SK-N-SH (cell line): ENCODE measurements at regions not wholly inside any gene's neighbourhood (a gene's known extent, or its start where the extent isn't known, plus 50 kb on each side); places are given as distances from the start of the nearest gene placed in this dataset.
"Not testable (repeated sequence)": the region's sequence is repeated elsewhere in the genome, so short reads cannot be mapped to it uniquely, and the experiment has no call there.

Experiments
- EP300 ChIP-seq, 2 experiments: IDR thresholded peaks; 2 replicates each; pipeline versions ENCODE4 v1.4.0 to v1.6.1; 2012; ENCODE audit warnings: borderline replicate concordance in 1 of 2, low read depth in 1 of 2, low read length in 1 of 2
- GABPA ChIP-seq: IDR thresholded peaks from 2 replicates; pipeline ENCODE4 v1.4.0; 2012; ENCODE audit warnings: low read depth, mild to moderate bottlenecking
- GATA2 ChIP-seq: sonication (generic); formaldehyde crosslinking; IDR thresholded peaks from 2 replicates; pipeline ENCODE4 v1.5.0; 2020; ENCODE audit warnings: mild to moderate bottlenecking, missing genetic modification reagents
- JUND ChIP-seq: IDR thresholded peaks from 2 replicates; pipeline ENCODE4 v1.4.0; 2012
- POLR2AphosphoS5 ChIP-seq: IDR thresholded peaks from 2 replicates; pipeline ENCODE4 v1.6.1; 2012; ENCODE audit warnings: low read depth, low read length
- RAD21 ChIP-seq: IDR thresholded peaks from 2 replicates; pipeline ENCODE4 v1.6.1; 2012; ENCODE audit warnings: mild to moderate bottlenecking, low read length
- RCOR1 ChIP-seq: fragments of 150-350 bp; IDR thresholded peaks from 2 replicates; pipeline ENCODE4 v1.6.1; 2017; ENCODE audit warnings: antibody characterized with exemption, low read length
- RFX5 ChIP-seq: IDR thresholded peaks from 2 replicates; pipeline ENCODE4 v1.6.1; 2012; ENCODE audit warnings: mild to moderate bottlenecking, improper control_type of control experiment, low read length
- SMC3 ChIP-seq: IDR thresholded peaks from 2 replicates; pipeline ENCODE4 v1.6.1; 2012; ENCODE audit warnings: low read depth, low read length, improper control_type of control experiment
- TF ChIP-seq, protein P1 (sequence below): fragments of 200-600 bp; sonication (generic); IDR thresholded peaks from 2 replicates; pipeline ENCODE4 v1.6.1; 2017; ENCODE audit warnings: antibody characterized with exemption, mild to moderate bottlenecking, moderate library complexity
- TF ChIP-seq, protein P2 (sequence below): IDR thresholded peaks from 2 replicates; pipeline ENCODE4 v1.6.1; 2012; ENCODE audit warnings: mild to moderate bottlenecking, low read depth, low read length, moderate library complexity

DNA sequence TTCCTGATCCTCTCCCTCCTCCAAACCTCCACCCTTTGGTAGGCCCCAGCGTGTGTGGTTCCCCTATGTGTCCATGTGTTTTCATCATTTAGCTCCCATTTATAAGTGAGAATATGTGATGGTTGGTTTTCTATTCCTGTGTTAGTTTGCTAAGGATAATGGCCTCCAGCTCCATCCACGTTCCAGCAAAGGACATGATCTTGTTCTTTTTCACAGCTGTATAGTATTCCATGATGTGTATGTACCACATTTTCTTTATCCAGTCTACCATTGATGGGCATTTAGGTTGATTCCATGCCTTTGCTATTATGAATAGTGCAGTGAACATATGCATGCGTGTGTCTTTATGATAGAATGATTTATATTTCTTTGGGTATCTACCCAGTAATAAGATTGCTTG is 420.7 kb downstream of the MIAT start:
- TF ChIP-seq JUND; GATA2 (CRISPR knock-in tag); RAD21; GABPA; RFX5; POLR2AphosphoS5; SMC3; RCOR1; EP300 (IDR thresholded peaks at IDR 0.05; ENCODE audit: borderline replicate concordance in 1 of 2, low read depth in 1 of 2, low read length in 1 of 2): not testable (repeated sequence)
- TF ChIP-seq, protein P1, sequence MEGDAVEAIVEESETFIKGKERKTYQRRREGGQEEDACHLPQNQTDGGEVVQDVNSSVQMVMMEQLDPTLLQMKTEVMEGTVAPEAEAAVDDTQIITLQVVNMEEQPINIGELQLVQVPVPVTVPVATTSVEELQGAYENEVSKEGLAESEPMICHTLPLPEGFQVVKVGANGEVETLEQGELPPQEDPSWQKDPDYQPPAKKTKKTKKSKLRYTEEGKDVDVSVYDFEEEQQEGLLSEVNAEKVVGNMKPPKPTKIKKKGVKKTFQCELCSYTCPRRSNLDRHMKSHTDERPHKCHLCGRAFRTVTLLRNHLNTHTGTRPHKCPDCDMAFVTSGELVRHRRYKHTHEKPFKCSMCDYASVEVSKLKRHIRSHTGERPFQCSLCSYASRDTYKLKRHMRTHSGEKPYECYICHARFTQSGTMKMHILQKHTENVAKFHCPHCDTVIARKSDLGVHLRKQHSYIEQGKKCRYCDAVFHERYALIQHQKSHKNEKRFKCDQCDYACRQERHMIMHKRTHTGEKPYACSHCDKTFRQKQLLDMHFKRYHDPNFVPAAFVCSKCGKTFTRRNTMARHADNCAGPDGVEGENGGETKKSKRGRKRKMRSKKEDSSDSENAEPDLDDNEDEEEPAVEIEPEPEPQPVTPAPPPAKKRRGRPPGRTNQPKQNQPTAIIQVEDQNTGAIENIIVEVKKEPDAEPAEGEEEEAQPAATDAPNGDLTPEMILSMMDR: not testable (repeated sequence)
- TF ChIP-seq, protein P2, sequence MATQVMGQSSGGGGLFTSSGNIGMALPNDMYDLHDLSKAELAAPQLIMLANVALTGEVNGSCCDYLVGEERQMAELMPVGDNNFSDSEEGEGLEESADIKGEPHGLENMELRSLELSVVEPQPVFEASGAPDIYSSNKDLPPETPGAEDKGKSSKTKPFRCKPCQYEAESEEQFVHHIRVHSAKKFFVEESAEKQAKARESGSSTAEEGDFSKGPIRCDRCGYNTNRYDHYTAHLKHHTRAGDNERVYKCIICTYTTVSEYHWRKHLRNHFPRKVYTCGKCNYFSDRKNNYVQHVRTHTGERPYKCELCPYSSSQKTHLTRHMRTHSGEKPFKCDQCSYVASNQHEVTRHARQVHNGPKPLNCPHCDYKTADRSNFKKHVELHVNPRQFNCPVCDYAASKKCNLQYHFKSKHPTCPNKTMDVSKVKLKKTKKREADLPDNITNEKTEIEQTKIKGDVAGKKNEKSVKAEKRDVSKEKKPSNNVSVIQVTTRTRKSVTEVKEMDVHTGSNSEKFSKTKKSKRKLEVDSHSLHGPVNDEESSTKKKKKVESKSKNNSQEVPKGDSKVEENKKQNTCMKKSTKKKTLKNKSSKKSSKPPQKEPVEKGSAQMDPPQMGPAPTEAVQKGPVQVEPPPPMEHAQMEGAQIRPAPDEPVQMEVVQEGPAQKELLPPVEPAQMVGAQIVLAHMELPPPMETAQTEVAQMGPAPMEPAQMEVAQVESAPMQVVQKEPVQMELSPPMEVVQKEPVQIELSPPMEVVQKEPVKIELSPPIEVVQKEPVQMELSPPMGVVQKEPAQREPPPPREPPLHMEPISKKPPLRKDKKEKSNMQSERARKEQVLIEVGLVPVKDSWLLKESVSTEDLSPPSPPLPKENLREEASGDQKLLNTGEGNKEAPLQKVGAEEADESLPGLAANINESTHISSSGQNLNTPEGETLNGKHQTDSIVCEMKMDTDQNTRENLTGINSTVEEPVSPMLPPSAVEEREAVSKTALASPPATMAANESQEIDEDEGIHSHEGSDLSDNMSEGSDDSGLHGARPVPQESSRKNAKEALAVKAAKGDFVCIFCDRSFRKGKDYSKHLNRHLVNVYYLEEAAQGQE: not testable (repeated sequence)
